ENCODE measurements at regions not wholly inside any gene's neighbourhood (a gene's known extent, or its start where the extent isn't known, plus 50 kb on each side); places are given as distances from the start of the nearest gene placed in this dataset.

DNA sequence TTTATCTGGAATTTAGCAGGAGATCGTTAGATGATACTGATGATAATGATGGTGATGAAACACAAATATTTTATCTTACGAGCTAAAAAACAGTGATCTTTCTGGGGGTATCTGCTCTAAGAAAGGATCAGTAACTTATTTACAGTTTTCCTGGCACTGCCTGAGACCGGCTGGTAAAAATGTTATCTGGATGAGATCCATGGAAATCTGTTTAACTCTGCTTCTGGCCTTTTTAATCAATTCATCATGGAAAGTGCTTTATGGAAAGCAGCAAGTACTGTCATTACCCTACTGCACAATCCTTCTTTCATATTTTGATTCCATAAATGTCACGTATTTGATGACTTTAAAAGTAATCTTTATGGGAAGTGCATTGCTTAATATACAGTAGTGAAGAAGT, 612.7 kb upstream of the GCFC2 start:
- TF ChIP-seq CTCF (IDR thresholded peaks at IDR 0.05) = no peak
- TF ChIP-seq TCF7 (CRISPR knock-in tag; IDR thresholded peaks at IDR 0.05; ENCODE audit: low read depth) = no peak
- TF ChIP-seq, protein P1, sequence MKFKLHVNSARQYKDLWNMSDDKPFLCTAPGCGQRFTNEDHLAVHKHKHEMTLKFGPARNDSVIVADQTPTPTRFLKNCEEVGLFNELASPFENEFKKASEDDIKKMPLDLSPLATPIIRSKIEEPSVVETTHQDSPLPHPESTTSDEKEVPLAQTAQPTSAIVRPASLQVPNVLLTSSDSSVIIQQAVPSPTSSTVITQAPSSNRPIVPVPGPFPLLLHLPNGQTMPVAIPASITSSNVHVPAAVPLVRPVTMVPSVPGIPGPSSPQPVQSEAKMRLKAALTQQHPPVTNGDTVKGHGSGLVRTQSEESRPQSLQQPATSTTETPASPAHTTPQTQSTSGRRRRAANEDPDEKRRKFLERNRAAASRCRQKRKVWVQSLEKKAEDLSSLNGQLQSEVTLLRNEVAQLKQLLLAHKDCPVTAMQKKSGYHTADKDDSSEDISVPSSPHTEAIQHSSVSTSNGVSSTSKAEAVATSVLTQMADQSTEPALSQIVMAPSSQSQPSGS (CRISPR knock-in tag; IDR thresholded peaks at IDR 0.05; ENCODE audit: borderline replicate concordance, low read depth) = no peak
- TF ChIP-seq HMGXB4 (CRISPR knock-in tag; IDR thresholded peaks at IDR 0.05) = no peak
- TF ChIP-seq JUN (CRISPR knock-in tag; IDR thresholded peaks at IDR 0.05) = no peak
- TF ChIP-seq ZNF416 (CRISPR knock-in tag; IDR thresholded peaks at IDR 0.05) = no peak
